ENCODE measurements at regions not wholly inside any gene's neighbourhood (a gene's known extent, or its start where the extent isn't known, plus 50 kb on each side); places are given as distances from the start of the nearest gene placed in this dataset.

DNA sequence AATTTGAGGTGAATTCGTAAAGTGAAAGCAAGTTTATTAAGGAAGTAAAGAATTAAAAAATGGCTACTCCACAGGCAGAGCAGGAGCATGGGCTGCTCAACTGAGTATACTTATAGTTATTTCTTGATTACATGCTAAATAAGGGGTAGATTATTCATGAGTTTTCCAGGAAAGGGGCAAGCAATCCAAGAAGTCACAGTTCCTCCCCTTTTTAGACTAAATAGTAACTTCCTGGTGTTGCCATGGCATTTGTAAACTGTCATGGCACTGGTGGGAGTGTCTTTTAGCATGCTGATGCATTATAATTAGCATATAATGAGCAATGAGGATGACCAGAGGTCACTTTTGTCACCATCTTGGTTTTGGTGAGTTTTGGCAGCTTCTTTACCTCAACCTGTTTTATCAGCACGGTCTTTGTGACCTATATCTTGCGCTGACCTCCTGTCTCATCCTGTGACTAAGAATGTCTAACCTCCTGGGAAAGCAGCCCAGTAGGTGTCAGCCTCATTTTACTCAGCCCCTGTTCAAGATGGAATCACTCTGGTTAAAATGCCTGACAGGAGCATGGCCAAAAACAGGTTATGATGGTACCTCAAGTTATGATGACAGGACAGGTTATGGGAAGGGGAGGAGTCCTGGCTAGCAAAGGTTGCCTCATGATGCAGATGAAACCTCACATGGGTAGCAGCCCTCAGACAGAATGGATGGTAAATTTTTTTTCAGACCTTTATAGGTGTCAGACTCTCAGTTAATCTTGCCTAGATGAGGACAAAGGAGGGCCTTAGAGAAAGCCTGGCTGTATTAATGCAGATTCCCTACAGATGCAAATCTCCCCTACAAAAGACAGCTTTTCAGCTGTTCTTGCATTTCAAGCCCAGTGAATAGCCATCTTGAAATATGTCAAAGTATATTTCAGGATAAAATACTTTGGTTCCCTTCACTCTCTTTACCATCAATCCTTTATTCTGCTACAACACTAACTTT lies 49.7 kb downstream of the SIPA1L2 start:
- TF ChIP-seq, protein P1, sequence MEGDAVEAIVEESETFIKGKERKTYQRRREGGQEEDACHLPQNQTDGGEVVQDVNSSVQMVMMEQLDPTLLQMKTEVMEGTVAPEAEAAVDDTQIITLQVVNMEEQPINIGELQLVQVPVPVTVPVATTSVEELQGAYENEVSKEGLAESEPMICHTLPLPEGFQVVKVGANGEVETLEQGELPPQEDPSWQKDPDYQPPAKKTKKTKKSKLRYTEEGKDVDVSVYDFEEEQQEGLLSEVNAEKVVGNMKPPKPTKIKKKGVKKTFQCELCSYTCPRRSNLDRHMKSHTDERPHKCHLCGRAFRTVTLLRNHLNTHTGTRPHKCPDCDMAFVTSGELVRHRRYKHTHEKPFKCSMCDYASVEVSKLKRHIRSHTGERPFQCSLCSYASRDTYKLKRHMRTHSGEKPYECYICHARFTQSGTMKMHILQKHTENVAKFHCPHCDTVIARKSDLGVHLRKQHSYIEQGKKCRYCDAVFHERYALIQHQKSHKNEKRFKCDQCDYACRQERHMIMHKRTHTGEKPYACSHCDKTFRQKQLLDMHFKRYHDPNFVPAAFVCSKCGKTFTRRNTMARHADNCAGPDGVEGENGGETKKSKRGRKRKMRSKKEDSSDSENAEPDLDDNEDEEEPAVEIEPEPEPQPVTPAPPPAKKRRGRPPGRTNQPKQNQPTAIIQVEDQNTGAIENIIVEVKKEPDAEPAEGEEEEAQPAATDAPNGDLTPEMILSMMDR (IDR thresholded peaks at IDR 0.05 in 8 of 11, conservative IDR thresholded peaks at IDR 0.05 in 3 of 11): no peak
- TF ChIP-seq POLR2A (IDR thresholded peaks at IDR 0.05): no peak
